T follicular helper cell (primary cell): ENCODE measurements at regions not wholly inside any gene's neighbourhood (a gene's known extent, or its start where the extent isn't known, plus 50 kb on each side); places are given as distances from the start of the nearest gene placed in this dataset.

Source experiments
- DNase-seq: peaks from one replicate; pipeline ENCODE4 v3.0.0-alpha.2; 2020; ENCODE audit warnings: low read depth

- DNase-seq, result no peak
These were observed 287.0 kb downstream of the ZEB1 start for GRCh38 chr10:31605861-31606525.

- no peak for DNase-seq
These were observed 286.4 kb downstream of the ZEB1 start for GRCh38 chr10:31605426-31605825.

- no peak for DNase-seq
These were observed 285.7 kb downstream of the ZEB1 start for GRCh38 chr10:31604646-31605170.

GRCh38 chr10:31604096-31604495 lies 285.1 kb downstream of the ZEB1 start:
- DNase-seq, result no peak

- DNase-seq, result peak; percentile 35
These were observed 284.4 kb downstream of the ZEB1 start for GRCh38 chr10:31603235-31604087.

GRCh38 chr10:31602541-31603234 lies 283.7 kb downstream of the ZEB1 start:
- no peak for DNase-seq

- DNase-seq, result no peak
These were observed 282.1 kb downstream of the ZEB1 start for GRCh38 chr10:31601136-31601535.

GRCh38 chr10:31599626-31600504 lies 280.8 kb downstream of the ZEB1 start:
- no peak for DNase-seq

- DNase-seq, result no peak
These were observed 277.7 kb downstream of the ZEB1 start for GRCh38 chr10:31596765-31597164.

- DNase-seq, result no peak
These were observed 277.0 kb downstream of the ZEB1 start for GRCh38 chr10:31595992-31596391.

GRCh38 chr10:31594347-31594873 lies 275.4 kb downstream of the ZEB1 start:
- DNase-seq, result no peak

- DNase-seq, result no peak
These were observed 274.1 kb downstream of the ZEB1 start for GRCh38 chr10:31593124-31593523.

GRCh38 chr10:31591569-31591968 lies 272.6 kb downstream of the ZEB1 start:
- no peak for DNase-seq

GRCh38 chr10:31590023-31590800 lies 271.2 kb downstream of the ZEB1 start:
- no peak for DNase-seq

GRCh38 chr10:31587691-31588090 lies 268.7 kb downstream of the ZEB1 start:
- DNase-seq, result no peak

- no peak for DNase-seq
These were observed 268.0 kb downstream of the ZEB1 start for GRCh38 chr10:31586723-31587638.

- no peak for DNase-seq
These were observed 265.9 kb downstream of the ZEB1 start for GRCh38 chr10:31584876-31585275.

GRCh38 chr10:31584098-31584631 lies 265.1 kb downstream of the ZEB1 start:
- no peak for DNase-seq

- no peak for DNase-seq
These were observed 264.3 kb downstream of the ZEB1 start for GRCh38 chr10:31583293-31583692.
